ENCODE measurements at regions not wholly inside any gene's neighbourhood (a gene's known extent, or its start where the extent isn't known, plus 50 kb on each side); places are given as distances from the start of the nearest gene placed in this dataset.
A peak's percentile ranks its signal among the peaks of the same experiment; 100 is the strongest.
"Not testable (repeated sequence)": the region's sequence is repeated elsewhere in the genome, so short reads cannot be mapped to it uniquely, and the experiment has no call there.

- TF ChIP-seq THRA (CRISPR knock-in tag; IDR thresholded peaks at IDR 0.05; ENCODE audit: borderline replicate concordance) (peak; percentile 75; the same call in 1 of the 2 replicates), FOSL2 (CRISPR knock-in tag; IDR thresholded peaks at IDR 0.05) (peak; percentile 18; the same call in 1 of the 2 replicates), FOXP1 (CRISPR knock-in tag; IDR thresholded peaks at IDR 0.05) (peak; percentile 39; the same call in 1 of the 2 replicates), ZNF281 (CRISPR knock-in tag; IDR thresholded peaks at IDR 0.05; ENCODE audit: borderline replicate concordance) (peak; percentile 82; the same call in 1 of the 2 replicates), CREM (IDR thresholded peaks at IDR 0.05) (peak; percentile 37; the same call in 1 of the 2 replicates), ZNF614 (CRISPR knock-in tag; IDR thresholded peaks at IDR 0.05; ENCODE audit: borderline replicate concordance) (0 out of 2 replicates have a peak, but pooled peaks have one; percentile 58), HDAC1 (CRISPR knock-in tag; IDR thresholded peaks at IDR 0.05) (0 out of 2 replicates have a peak, but pooled peaks have one; percentile 33), RARA (CRISPR knock-in tag; IDR thresholded peaks at IDR 0.05) (peak; percentile 81), HMG20A (CRISPR knock-in tag; IDR thresholded peaks at IDR 0.05; ENCODE audit: borderline replicate concordance) (peak; percentile 34; the same call in 1 of the 2 replicates), NCOR1 (IDR thresholded peaks at IDR 0.05; ENCODE audit: borderline replicate concordance, low read length) (peak; percentile 46; the same call in 1 of the 2 replicates), FOXK1 (CRISPR knock-in tag; IDR thresholded peaks at IDR 0.05; ENCODE audit: borderline replicate concordance, low read depth) (peak; percentile 23; the same call in 1 of the 2 replicates), KDM6A (CRISPR knock-in tag; IDR thresholded peaks at IDR 0.05; ENCODE audit: low read depth) (0 out of 2 replicates have a peak, but pooled peaks have one; percentile 37), EP300 (IDR thresholded peaks at IDR 0.05; ENCODE audit: low read depth in 2 of 2, low read length in 2 of 2) (peak in 1 of 2 experiments; percentile 42; a peak in 2 of 4 replicates), SKI (IDR thresholded peaks at IDR 0.05; ENCODE audit: partially characterized antibody) (peak; percentile 20), HOMEZ (CRISPR knock-in tag; IDR thresholded peaks at IDR 0.05; ENCODE audit: low read depth) (peak; percentile 65)
- TF ChIP-seq FOXP1 (IDR thresholded peaks at IDR 0.05); CREM (CRISPR knock-in tag; IDR thresholded peaks at IDR 0.05); EP300 (CRISPR knock-in tag; IDR thresholded peaks at IDR 0.05; ENCODE audit: borderline replicate concordance): not testable (repeated sequence)
Measured at GRCh38 chr7:128596336-128597128, 75.6 kb upstream of the GARIN1A start (continued).

GRCh38 chr7:128598946-128599345 lies 73.1 kb upstream of the GARIN1A start:
- CTCF ChIA-PET (ENCODE audit: low intra/inter-chr PET ratio, low total read pairs); H3K4me2 ChIP-seq (ENCODE audit: low read depth, low read length): not testable (repeated sequence)
- WGBS (ENCODE audit: low lambda C conversion rate) = 99% methylated on average over 5 of the region's 5 CpGs

More at GRCh38 chr7:128598946-128599345, 73.1 kb upstream of the GARIN1A start:
- in situ Hi-C loops (cut with HindIII; ENCODE audit: extremely low pct_ligation_motif_present, low pct_unique_long_range_greater_than_20kb); H3K4me3 ChIP-seq (replicated peaks in 1 of 3; ENCODE audit: insufficient read depth in 1 of 3, low read depth in 2 of 3, low read length in 3 of 3); FAIRE-seq; ATAC-seq; H3K9me3 ChIP-seq (ENCODE audit: low read length); H4K20me1 ChIP-seq (ENCODE audit: insufficient read depth, low read length); DNase-seq (ENCODE audit: low spot score); intact Hi-C loops (cut with micrococcal nuclease; ENCODE audit: unreplicated experiment); BruUV-seq (replicated peaks); H3K9ac ChIP-seq (ENCODE audit: insufficient read depth, low read depth, low read length); H3K27me3 ChIP-seq (ENCODE audit: control insufficient read depth in 1 of 2, insufficient read depth in 2 of 2, low read length in 2 of 2); POLR2A ChIA-PET; H3K79me2 ChIP-seq (ENCODE audit: insufficient read depth, low read length); H2AFZ ChIP-seq (ENCODE audit: low read length); H3K27ac ChIP-seq (ENCODE audit: extremely low read length, insufficient read depth, low read length): not testable (repeated sequence)
- H3K4me1 ChIP-seq (ENCODE audit: insufficient read depth, low read length) = peaks cover 25% of the 10 kb centered on the region
- H3K36me3 ChIP-seq (replicated peaks in 1 of 2; ENCODE audit: control insufficient read depth in 1 of 2, insufficient read depth in 2 of 2, low read length in 2 of 2) = peaks cover 1 to 13% of the 10 kb centered on the region in 2 experiments; a peak in 3 of 5 replicates

All from HepG2 (cell line).